Stimulated activated naive CD4-positive, alpha-beta T cell (primary cell): ENCODE measurements at regions not wholly inside any gene's neighbourhood (a gene's known extent, or its start where the extent isn't known, plus 50 kb on each side); places are given as distances from the start of the nearest gene placed in this dataset.
A peak's percentile ranks its signal among the peaks of the same experiment; 100 is the strongest.

Source experiments
- DNase-seq, 6 experiments: peaks; one replicate each; lab custom pipeline; 2025; lab: John Stamatoyannopoulos, UW

DNA sequence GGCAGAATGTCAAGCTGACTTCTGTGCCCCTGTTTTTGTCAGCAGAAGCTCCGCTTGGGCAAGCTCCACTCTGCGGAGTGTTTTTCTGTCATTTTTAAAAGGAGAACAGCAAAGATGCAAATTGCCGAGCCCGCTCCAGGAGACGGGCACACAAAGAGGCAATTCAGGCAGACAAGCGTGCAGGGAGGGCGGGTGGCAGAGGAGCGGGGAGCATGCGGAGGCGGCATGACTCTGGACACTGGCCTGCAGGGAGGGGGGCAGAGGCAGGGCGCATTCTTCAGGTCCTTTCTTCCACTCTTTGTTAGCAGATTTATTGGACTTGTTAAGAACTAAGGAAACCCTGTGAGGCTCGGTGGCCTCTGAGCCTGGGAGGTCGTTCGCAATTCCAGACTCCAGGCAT is 187.3 kb upstream of the RMST start:
- no peak for DNase-seq

DNA sequence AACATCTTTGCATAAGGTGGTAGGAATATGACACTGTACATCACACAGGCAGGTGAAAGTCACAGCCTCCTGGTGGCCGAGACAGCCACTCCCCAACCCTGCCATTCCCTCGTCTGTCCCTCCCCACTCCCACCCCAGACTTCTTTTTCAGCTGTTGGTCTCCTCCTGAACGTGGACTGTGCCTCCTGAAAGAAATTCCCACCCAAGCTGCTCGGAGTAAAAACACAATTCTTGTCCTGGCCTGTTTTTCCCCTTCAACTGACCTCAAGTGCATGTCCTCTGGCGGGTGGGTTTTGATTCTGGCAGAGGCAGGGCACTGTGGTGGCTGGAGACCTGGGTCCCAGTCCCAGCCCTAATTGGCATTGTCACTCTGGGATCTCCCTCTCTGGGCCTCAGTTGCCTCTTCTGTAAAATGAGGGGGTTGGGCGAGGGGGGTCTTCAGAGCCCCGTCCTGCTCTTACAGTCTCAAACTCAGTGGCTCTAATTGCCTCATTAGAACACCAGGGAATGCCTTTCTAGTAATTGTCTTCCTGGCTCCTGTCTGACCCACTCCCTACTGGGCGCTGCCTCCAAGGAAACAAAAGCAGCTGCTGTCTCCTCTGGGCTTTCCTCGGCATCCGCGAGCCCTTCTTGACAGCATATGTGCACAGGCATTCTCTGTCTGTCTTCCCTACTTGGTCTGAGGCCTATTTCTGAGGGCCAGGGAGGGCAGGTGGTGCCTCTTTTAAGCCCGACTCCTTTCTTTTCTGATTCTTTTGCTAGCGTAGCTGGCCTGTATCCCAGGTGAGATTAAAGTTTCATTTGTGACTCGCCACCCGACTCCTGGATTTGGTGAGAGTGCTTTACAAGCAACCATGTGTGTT is 186.6 kb upstream of the RMST start:
- DNase-seq = no peak

DNA sequence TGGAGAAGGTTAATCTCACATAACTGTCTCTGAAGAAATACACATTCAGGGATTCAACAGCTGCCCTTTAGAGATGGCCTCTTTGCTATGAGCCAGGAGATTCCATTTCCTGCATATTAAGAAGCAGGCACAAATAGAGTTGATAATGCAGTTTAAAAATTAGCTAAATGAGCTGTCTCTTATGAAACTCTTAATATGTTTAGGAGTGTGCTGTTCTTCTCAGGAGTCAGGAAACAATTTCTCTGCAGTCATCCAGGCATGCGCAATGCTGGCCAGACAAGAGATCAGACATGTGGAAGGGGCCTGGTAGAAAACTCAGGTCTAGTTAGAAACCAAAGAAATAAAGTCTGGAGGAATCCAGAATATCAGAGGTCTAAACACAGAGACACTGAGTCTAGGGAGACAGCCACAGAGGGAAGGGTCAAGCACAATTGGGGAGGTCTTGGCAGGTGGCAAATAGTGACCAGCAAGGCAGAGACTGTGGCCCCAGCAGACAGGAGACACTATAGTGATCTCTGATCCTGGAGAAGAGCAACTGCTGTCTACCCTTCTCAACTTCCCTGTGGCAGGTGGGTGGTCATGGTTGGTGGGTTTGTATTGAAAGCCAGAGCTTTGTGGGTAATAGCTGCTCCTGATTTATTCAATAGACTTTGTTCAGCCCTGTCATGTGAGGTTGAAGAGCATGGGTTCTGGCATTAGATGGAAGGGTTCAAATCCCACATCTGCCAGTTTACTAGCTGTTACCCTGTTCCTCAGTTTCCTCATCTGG is 185.8 kb upstream of the RMST start:
- no peak for DNase-seq

DNA sequence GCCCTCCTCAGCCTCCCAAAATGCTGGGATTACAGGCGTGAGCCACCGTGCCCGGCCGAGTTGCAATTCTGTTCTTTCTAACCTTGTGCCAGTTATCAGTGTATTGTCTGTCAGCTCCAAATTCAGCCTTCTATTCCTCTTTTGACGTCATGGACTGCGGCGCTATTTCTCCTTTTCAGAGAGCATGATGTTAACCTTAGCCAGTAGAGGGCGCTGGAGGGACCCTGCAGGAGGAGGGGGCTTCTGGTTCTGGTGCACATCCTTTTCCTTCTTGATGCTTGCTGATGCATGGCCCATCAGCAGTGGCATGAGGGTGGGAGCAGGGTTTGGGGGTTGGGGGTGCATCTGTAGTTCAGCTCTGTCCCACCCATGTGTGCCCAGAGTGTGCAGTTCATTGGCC is 179.3 kb upstream of the RMST start:
- no peak for DNase-seq

DNA sequence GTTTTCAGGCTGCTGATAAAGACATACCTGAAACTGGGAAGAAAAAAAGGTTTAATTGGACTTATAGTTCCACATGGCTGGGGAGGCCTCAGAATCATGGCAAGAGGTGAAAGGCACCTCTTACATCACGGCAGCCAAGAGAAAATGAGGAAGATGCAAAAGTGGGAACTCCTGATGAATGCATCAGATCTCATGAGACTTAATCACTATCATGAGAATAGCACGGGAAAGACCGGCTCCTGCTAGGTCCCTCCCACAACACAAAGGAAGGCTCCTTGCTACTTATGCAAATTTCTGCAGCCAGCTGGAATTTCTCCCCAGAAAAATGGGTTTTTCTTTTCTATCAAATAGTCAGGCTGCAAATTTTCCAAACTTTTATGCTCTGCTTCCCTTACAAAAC is 174.1 kb upstream of the RMST start:
- DNase-seq = no peak

DNA sequence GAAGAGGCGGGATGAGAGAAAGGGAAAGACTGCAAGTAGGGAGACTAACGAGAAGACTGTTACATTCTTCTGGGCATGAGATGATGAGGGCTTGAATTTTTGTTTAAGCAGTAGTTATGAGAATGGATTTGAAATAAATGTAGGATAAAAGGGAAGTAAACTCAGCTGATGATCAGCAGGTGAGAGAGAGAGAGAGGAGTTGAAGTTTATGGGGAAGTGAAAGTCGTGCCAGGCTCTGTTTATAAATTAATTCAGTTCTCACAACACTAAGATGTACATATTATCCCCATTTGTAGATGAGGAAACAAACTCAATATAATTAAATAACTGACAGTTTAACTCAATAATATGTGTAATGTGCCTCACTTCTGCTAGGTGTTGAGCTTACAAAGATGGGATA is 170.0 kb upstream of the RMST start:
- no peak for DNase-seq

DNA sequence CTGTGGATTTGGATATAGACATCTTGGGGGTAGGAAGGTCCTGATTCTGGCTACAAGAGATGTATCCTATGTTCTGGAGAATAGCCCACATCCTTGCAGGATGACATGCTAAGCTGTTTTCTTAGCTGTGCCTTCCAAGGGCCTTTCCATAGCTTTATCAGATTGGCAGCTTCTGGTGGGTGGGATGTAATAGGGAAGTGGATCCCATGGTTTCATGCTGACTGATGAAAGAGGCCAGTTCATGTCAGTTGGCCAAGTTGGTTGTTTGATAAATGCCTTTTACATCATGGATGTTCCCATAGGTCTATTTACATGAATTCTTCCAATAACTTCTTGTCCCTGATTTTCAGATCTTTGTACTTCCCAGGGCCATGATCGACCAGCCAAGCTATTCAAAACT is 169.1 kb upstream of the RMST start:
- no peak for DNase-seq

DNA sequence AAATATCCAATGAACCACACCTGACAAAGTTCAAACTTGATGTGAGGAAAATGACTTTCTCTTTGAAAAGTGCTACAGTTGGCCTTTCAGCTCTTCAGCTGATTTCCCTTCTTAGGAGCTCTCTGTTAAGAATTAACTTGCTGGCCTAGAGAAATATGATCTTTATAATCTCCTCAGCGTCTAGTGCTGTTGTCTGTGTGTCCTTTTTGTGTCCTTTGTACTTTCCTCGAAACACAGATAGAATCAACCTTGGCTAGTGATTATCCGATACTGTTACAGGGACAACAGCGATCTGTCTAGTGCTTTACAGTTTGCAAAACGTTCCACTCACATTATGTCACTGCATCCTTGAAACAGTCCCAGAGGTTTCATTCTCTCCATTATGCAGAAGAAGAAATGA is 162.8 kb upstream of the RMST start:
- no peak for DNase-seq

DNA sequence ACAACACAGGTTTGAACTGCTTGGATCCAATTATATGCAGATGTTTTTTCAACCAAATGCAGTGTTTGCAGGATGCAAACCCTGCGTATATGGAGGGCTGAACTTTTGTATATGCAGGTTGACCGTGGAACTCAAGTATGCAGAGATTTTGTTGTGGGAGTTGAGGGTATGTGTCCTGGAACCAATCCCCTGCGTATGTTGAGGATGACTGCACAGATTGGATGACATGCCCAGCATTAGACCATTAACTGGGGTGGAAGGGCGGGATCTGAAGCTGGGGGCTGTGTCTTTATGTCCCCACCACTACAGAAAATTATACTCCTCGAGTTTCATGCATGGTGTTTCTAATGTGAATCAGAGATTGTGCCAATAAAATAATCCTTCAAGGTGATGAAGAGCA is 162.2 kb upstream of the RMST start:
- no peak for DNase-seq

DNA sequence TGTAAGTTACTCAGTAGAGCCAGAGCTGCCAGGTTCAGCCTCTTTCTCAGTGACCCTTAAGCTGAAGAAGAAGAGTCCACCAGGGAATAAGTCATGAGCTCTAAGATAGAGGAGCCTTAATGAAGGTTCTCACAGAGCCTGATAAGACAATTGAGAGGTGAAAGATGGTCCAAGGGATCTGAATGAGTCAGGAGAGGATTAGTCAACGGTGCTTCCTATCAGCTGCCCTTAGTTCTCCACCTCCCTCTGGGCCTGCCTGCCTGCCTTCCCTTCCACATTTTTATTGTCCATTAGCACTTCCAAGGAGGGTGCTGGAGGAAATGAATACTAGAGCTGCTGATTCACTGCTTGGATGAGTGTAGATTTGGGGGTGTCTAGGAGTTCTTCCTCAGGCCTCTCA is 161.7 kb upstream of the RMST start:
- DNase-seq = no peak

DNA sequence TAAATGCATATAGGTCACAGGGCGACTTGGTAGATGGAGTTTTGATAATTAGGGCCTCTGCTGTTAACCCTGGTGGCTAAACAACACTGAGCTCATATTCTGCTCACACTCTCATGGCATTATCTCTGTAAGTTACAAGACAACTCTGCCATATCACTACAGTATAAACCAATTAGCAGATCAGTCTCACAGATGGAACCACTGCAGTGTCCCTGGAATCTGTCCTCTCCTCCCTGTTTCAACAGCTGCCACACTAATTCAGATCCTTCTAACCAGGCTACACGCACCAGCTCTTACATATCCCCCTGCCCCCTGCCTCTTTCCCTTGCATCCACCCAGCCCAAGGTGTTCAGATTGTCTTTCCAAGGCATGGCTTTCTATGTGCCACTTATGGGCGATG is 161.0 kb upstream of the RMST start:
- no peak for DNase-seq

DNA sequence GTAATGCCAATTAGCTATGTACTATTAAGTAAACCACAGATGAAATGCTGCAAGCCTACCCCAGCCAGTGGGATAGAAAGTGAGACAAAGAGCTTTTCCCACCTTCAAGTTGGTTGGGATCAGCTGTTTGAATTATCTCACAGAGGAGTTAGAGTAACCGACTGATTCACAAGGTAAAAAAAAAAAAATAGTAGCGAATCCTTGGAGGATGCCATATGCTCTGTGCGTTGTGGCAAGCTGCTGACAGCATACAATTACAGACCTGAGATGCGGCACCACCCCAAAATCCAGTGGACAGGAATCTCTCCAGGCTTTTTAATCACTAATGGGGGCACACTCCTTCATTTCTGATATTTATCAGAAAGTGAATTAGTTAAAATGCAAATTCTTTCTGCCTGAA is 157.0 kb upstream of the RMST start:
- no peak for DNase-seq

DNA sequence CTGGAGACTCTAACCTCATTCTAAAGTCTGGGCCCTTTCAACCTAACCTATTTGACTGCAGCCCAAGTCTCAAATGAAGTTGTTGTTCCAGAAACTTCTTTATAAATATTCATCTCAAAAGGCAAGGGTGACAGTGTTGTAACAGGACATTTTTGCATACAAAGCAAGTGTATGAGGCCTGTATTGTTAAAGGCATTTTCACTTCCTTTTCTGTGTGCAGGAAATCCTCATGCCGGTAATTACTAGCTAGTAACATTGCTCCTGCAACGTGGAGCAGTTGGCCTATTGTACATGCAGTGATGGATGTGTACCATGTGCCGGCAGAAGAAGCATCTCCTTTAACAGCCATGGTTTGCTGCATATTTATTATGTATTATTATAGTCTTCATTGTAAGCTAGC is 156.5 kb upstream of the RMST start:
- DNase-seq = no peak

DNA sequence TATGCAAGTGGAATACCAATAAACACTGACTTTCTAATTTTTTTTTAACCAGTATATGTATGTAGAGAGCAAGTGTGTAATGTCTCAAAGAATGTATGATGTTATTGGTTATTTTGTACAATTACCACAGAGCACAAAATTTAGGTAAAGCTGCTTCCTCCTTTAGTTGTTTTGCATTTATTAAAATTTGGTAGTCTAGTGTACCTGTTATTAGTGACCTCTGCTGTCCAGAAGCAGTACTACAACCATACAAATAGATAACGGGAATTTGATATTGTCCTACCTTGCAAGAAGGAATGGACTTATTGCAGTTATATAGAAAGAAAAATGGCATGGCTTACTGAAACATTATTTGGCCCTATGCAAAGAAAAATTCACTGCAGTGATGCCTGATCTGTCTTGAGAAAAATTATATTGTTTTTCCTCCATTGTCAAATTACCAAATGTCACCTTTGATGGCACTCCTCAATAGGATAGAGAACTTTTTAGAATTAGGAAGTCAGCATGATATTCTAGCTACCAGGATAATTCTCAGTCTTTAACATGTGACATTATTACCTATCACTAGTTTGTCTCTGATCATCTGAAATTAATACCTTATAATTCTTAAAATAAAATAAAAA is 153.9 kb upstream of the RMST start:
- peak in 3 of 6 experiments; percentile 30 to 55 (median 52) for DNase-seq

DNA sequence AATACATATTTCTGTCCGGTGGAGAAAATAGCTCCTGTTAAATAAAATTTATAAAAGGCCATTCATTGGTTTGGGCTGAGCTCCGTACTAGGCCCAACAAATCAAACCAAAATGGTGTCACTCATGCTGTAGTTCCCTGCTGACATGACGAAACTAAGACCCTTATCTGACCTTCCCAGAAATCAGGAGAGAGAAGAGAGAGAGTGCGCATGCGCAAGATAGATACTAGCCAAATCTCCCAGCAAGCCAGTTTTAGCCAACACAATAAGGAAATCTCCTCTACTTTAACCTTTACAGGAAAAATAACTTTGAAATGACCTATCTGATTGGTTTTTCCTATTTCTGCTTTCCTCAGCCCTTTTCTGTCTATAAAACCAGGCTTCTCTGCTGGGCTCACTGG is 152.7 kb upstream of the RMST start:
- no peak for DNase-seq

DNA sequence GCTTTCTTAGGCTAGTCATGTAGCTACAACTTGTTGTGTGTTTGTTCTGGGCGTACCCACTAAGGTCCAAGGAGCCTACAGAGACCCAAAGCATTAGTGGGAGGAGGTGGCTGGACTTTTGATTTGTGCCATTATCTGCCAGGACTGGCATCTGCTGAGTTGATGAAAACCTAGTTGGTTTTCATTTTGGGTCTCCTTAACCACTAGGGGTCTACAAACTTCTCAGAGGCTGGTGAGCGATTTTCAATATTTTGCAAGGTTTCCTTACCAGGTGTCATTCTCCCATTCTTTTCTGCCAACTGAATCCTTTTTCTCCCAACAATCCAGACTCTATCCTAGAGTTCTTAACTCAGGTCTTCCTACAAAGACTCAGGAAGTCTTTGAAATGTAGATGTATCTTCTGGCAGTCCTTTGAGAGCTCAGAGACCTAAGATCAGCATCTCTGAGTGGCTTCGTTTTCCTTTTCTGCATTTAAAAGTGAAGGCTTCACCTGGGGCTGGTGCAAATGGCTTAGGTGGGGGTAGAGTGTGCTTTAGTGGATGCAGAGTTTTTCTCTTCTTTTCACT is 150.0 kb upstream of the RMST start:
- no peak for DNase-seq

DNA sequence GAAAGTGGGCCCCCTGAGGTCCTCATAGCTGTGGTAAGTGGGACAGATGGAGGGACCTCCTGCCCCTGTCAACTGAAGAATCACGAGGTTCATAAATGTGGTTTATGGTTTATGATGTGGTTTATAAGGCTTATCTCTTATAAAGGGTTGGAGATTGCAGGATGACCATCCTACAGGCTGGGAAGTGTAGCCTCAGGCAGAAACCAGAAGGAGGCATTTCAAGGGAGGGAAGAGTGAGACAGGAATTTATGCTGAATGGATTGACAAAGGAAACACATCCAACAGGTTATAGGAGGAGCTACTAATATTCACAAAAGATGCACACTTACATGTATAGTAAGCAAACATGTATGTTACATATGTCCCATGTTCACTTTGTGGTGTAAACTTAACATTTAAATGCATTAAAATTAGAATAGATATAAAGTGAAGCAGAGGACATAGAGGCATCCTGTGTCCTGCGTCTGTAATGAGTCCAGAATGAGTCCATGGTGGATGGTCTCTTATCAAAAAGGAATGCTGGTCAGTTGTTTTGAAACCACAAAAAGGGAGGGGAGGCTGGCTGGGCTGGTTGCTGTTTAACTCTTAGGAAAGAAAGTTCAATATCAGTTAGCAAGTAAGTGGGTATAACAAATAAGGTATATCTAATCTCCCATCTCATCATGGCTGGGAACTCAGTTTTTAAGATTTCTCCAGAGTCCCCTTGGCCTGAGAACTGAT is 149.0 kb upstream of the RMST start:
- no peak for DNase-seq

DNA sequence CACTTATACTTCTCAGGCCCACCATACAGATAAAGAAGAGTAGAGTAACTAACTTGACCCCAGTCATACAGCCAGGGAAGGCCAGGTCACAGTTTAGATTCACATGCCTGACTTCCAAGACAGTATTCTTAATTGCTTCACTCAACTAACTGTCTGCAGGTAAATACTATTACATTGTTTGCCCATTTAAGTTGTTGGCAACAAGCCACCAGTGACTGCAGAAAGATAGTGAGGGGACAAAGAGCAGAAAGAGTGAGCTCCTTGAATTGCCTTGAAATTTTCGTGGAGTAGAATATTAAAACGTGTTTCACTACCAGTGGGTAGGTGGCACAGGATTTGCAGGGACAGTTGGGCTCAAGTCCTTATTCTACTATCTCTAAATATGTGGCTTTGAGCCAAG is 146.3 kb upstream of the RMST start:
- no peak for DNase-seq

DNA sequence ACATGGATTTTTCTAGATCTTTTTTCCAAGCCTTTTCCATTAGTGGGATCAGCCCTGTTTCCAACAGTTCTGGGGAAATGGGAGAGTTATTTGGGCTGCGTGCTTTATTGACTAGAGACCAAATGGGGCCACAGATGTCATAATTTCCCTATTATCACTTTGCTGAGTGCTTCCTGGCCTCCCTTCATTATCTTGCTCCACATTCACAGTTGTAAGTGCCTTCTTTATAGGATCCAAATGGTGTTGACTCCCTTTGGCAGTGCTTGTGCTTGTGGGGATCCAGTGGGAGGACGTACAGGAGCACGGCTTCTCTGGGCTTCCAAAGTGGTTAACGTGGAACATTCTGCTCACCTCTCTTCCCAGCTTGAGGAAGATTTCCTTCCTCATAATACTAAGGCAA is 141.0 kb upstream of the RMST start:
- DNase-seq = no peak

DNA sequence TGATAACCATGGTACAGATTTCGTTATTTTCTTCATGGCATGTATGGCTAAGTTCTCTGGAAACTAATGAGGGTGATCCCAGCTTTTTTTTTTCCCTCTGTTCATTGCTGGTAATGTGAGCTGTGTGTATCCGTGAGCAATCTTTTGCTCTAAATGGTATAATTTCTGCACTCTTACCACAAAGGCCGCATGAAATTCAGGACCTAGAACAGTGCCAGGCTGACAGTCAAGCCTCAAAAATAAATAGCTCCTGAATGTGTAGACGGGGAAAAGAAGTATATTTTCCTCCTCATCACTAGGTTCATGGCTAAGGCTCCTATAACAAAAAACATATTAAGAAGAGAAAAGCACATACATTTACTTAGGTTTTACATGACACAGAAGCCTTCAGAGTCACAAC is 140.2 kb upstream of the RMST start:
- DNase-seq = no peak

DNA sequence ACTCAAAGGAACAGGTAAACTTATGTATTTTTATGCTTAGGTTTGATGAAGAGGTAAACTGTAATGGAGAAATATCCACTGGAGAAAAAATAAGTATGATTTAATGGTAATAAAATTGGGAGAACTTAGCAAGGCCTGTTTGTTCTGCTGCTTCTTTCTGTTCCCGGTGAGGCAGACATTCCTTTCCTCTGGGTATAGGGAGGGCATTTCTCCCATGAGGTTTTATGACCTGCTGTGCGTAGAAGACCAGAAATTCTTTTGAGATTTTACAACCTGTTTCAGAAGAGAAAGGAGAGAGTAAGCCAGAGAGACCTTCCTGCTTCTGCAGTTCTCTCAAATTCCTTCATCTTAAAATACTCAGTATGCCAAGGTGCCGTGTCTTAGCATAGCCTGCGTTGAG is 139.4 kb upstream of the RMST start:
- DNase-seq = no peak

DNA sequence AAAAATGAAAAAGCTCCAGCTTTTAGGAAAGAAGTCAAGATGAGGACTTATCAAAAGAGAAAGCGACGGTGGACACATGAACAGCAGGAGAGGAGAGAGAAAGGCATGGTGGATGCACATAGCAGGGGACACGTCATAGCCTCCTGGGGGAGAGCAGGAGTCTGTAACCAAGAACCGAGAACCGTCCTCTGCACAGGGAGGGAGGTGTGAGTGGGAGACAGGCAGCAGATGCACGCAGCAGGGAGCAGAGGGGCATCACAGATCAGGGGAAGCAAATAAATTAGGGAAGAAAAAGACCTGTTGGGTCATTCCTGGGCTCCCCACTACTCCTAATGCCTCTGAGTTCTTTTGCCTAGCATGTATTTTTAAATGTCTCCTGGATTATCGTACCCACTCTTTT is 138.1 kb upstream of the RMST start:
- DNase-seq = no peak
